ENCODE measurements at regions not wholly inside any gene's neighbourhood (a gene's known extent, or its start where the extent isn't known, plus 50 kb on each side); places are given as distances from the start of the nearest gene placed in this dataset.

- no peak for DNase-seq
- no peak overlapping the region for H3K4me3 ChIP-seq
- H3K27me3 ChIP-seq = no peaks in the 10 kb centered on the region
- ATAC-seq = no peak
- no peaks in the 10 kb centered on the region for H3K9me3 ChIP-seq
- no peak overlapping the region for H3K27ac ChIP-seq
- TF ChIP-seq POLR2A (IDR thresholded peaks at IDR 0.05) (no peak), CTCF (IDR thresholded peaks at IDR 0.05) (no peak)
- intact Hi-C loops (cut with DNase I) = no loop called here
- H3K36me3 ChIP-seq (replicated peaks in 1 of 2; ENCODE audit: insufficient read depth in 1 of 2, low read depth in 2 of 2) = no peaks in the 10 kb centered on the region
- H3K4me1 ChIP-seq = no peaks in the 10 kb centered on the region
- 91 to 93% methylated on average over 6 of the region's 6 CpGs for WGBS, 2 donors
Measured at GRCh38 chr18:66759050-66759828, 155.3 kb upstream of the CDH19 start.

DNA sequence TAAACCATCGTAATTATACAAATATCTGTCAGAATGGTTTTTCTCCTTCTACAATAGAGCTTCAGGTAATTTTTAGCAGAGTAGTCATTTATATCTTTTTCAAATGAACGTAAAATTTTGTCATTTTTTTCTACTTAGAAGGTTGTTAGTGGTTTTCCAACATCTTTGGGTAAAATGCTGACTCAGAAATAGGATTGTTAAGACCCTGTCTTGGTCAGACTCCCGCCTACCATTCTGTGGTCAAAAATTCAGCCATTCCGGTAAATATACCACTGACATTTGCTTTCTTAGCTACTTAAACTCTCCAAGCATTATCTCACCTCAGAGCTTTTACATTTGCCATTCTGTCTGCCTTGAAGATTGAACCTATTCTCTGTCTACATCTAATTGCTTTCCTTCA is 154.1 kb upstream of the CDH19 start:
- TF ChIP-seq POLR2A (IDR thresholded peaks at IDR 0.05) = no peak
- no peak for TF ChIP-seq CTCF (IDR thresholded peaks at IDR 0.05)
- Histone ChIP-seq H3K9me3 (no peaks in the 10 kb centered on the region), H3K27me3 (no peaks in the 10 kb centered on the region), H3K36me3 (replicated peaks in 1 of 2; ENCODE audit: insufficient read depth in 1 of 2, low read depth in 2 of 2) (no peaks in the 10 kb centered on the region), H3K27ac (no peak overlapping the region), H3K4me1 (no peaks in the 10 kb centered on the region), H3K4me3 (no peak overlapping the region)
- ATAC-seq = no peak
- intact Hi-C loops (cut with DNase I) = no loop called here
- WGBS, 2 donors = 77 to 86% methylated on average over 4 of the region's 4 CpGs
- DNase-seq = no peak

DNA sequence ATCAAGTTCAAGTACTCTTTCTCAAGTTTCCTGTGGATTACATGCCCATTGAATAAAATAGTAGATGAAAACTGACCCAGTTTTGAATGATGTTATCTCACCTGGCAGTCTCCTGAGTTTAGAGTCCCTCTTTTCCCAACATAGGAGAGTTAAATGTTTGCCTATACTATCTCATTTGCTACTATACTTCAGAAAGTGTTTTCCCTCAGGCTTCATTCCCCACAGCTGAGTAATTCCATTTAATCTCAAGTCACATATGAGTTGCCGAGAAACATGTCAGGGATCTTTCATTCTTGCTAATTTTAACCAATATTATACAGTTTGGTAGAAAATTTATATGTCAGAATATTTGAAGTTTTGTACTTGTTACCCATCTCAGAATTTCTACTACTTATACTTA is 150.4 kb upstream of the CDH19 start:
- 44 to 50% methylated on average over 1 of the region's 1 CpG for WGBS, 2 donors

DNA sequence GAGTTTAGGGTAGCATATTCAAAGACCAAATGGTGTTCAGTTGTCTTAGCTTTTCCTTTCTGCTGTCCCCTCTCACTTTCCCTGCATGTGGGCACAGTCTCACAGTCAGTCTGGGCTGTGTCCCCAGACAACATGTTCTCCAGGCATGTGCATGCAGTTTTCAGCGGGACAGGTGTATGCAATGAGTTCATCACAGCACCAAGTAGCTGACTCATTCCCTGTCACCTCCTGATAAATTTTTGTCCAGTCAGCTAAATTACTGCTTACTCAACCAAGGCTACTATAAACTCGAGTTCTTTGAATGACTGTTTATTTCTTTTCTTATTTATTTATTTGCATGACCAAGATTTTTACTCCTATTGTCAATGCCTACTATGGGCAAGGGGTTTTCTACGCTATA is 148.8 kb upstream of the CDH19 start:
- ATAC-seq (peak; percentile 77), DNase-seq (peak; percentile 13 to 33 (median 16))
- Histone ChIP-seq H3K4me1 (no peaks in the 10 kb centered on the region), H3K4me3 (no peak overlapping the region), H3K9me3 (no peaks in the 10 kb centered on the region), H3K27me3 (no peaks in the 10 kb centered on the region), H3K27ac (no peak overlapping the region), H3K36me3 (replicated peaks in 1 of 2; ENCODE audit: insufficient read depth in 1 of 2, low read depth in 2 of 2) (no peaks in the 10 kb centered on the region)
- intact Hi-C loops (cut with DNase I) = no loop called here
- WGBS, 2 donors = 51 to 52% methylated on average over 3 of the region's 3 CpGs
- TF ChIP-seq CTCF (IDR thresholded peaks at IDR 0.05) (no peak), POLR2A (IDR thresholded peaks at IDR 0.05) (no peak)

More for the DNA sequence above, 150.4 kb upstream of the CDH19 start:
- Histone ChIP-seq H3K4me1 (no peaks in the 10 kb centered on the region), H3K36me3 (replicated peaks in 1 of 2; ENCODE audit: insufficient read depth in 1 of 2, low read depth in 2 of 2) (no peaks in the 10 kb centered on the region), H3K9me3 (no peaks in the 10 kb centered on the region), H3K27ac (no peak overlapping the region), H3K27me3 (no peaks in the 10 kb centered on the region), H3K4me3 (no peak overlapping the region)
- TF ChIP-seq CTCF (IDR thresholded peaks at IDR 0.05) (no peak), POLR2A (IDR thresholded peaks at IDR 0.05) (no peak)
- DNase-seq (no peak), ATAC-seq (no peak)
- intact Hi-C loops (cut with DNase I) = no loop called here

DNA sequence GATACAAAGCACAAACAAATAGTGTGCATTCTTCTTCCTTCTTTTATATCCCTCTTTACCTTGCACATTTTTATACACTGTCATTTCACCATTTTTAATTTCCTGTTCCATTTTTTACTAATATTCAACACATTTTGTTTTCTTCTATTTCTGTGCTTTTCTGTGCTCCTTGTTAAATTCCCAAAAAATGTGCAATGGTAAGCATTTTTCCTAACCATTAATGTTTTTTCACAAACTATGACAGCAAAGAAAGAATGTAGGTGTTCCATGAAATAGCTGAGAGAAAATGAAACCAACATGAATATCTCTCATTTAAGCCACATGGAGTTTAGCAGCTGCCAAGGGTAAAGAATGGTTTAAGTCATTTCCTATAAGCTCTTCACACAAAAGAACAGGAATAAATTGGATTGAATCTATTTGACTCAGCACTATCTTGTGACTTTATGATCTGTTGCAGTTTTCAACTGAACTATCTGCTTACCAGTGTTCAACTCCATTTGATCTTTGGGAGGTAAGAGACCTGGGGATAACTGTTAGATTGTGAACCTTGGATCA is 145.7 kb upstream of the CDH19 start:
- no peak for ATAC-seq
- no peaks in the 10 kb centered on the region for H3K4me1 ChIP-seq
- peak in 1 of 7 experiments; percentile 4 for TF ChIP-seq CTCF (IDR thresholded peaks at IDR 0.05)
- no peak for TF ChIP-seq POLR2A (IDR thresholded peaks at IDR 0.05)
- no peaks in the 10 kb centered on the region for H3K36me3 ChIP-seq (replicated peaks in 1 of 2; ENCODE audit: insufficient read depth in 1 of 2, low read depth in 2 of 2)
- no peak for DNase-seq
- no peak overlapping the region for H3K4me3 ChIP-seq
- no peak overlapping the region for H3K27ac ChIP-seq
- intact Hi-C loops (cut with DNase I) = no loop called here
- H3K27me3 ChIP-seq = no peaks in the 10 kb centered on the region
- H3K9me3 ChIP-seq = no peaks in the 10 kb centered on the region
